HPDE6-E6E7 (cell line): ENCODE measurements at regions not wholly inside any gene's neighbourhood (a gene's known extent, or its start where the extent isn't known, plus 50 kb on each side); places are given as distances from the start of the nearest gene placed in this dataset.
A peak's percentile ranks its signal among the peaks of the same experiment; 100 is the strongest.
"Not testable (repeated sequence)": the region's sequence is repeated elsewhere in the genome, so short reads cannot be mapped to it uniquely, and the experiment has no call there.

Experiments
- DNase-seq: peaks from one replicate; pipeline ENCODE4 v3.0.0; 2011; ENCODE audit warnings: missing footprints; ENCODE audit errors: extremely low spot score

DNA sequence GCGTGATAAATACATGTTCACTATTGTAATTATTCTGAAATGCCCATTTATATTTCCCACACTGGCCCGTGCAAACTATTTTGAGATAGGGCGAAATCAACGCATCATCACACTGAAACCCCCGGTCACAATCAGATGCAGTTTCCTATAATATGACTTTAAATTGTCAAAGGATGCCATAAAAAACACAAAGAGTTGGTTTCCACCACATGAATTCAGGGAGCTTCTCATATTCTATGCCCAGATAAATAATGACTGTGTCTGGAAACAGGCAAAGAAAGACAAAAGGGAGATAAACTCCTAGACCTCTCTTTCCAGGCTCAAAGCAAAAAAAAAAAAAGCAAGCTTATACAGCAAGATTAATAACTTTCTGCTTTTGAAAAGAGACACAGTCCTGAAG lies 375.8 kb upstream of the AKR1E2 start:
- DNase-seq = no peak

DNA sequence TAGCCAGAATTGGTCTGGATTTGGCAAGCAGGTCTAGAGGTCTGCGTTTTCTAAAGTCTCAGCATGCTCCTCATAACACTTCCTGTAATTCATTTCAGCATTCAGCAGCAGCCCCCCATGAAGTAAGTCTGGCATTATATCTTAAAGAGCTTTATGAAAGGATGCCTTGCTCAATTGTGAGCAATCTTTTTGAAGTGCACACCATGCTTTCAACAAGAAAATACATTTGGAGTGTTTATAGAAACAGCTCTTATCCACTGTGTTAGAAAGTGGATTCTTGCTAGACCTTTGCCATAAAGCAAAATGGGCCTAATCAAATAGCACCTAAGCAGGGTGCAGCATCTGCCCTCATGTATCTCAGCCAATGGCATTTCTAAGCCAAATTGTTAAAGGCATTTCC lies 378.0 kb upstream of the AKR1E2 start:
- DNase-seq = no peak

DNA sequence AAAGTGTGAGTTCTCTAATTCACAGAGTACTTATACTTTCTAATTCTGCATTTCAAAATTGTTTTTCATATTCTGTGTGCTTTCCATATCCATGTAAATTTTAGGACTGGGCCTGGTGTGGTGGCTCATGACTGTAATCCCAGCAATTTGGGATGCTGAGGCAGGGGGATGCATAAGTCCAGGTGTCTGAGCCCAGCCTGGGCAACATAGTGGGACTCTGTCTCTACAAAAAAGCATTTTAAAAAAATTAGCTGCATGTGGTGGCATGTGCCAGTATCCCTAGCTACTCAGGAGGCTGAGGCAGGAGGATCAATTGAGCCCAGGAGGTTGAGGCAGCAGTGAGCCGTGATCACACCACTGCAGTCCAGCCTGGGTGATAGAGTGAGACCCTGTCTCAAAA lies 382.6 kb upstream of the AKR1E2 start:
- no peak for DNase-seq

DNA sequence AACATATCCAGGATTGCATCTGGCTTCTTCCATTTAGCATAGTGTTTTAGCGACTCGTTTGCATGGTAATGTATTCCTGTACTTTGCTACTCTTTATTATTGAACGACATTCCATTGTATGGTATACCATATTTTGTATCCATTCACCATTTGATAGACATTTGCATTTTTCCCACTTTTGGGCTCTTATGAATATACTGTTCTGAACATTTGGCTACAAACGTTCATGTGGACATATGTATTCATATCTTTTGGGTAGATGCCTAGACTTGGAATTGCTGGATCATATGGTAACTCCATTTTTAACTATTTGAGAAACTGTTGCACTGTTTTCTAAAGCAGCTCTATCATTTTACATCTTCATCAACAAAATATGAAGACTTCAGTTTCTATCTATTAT lies 383.7 kb upstream of the AKR1E2 start:
- DNase-seq = no peak

DNA sequence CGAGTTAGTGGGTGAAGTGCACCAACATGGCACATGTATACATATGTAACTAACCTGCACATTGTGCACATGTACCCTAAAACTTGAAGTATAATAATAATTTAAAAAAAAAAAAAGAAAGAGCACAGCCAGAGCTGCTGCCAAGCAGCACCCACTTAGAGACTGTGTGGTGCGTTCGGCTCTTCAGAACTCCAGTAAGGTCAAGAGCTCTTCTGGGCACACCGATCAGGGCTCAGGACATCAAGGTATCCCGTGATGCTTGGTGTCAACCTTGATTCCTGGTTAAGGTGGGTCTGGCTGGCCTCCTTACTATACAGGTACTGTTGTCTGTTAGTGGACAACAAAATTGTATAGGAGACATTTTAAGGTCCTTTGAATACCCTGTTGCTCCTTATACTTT lies 385.7 kb upstream of the AKR1E2 start:
- no peak for DNase-seq

DNA sequence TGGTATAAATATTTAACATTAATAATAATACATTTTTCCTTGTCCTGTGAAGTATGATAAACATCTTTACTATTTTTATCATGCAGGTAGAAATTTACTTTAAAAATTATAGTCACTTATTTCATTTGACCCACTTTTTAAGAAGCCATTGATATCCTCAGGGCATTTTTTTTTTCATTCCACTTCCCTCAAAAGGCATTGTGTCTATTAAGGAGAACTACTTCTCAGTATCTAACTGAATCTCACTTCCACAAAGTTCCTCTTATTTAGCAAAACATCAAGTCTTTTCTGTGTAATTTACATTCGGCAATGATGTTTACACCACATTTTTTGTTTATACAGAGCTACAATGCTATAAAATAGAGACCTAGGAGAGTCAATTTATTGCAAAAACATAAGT lies 388.2 kb upstream of the AKR1E2 start:
- no peak for DNase-seq

DNA sequence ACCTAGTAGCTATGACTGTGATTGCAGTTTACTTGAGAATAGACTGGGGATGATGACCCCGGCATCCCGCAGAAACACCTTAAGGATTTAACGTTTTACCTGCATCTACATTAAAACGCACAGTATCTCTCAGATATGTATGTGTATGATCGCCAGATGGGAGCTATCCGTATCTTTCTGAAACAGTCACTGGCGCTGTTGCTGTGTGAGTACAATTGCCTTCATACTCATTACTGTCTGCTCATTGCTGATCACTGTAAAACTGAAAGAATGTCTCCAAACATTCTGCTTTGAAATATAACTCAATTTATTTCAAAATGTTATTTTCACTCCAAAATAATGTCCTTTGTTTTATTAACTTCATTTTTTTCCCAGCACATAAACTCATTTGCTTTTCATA lies 388.9 kb upstream of the AKR1E2 start:
- no peak for DNase-seq

DNA sequence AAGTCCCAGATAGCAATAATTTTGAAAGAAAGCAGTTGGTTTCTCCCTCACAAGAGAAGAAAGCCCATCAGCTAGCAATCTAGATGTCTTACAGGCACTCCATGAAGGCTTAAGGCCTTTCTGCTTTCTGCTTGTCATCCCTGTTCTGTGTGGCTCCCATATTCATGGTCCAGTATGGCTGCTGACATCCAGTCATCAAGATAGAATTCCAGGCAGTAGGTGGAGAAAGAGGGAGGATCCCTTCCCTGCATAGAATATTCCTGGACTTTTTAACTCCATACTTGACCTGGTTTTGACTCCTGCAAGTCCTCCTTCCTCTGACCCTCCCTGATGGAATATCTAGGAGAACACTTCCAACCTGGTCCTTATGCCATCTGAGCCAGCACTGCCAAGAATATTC lies 389.9 kb upstream of the AKR1E2 start:
- DNase-seq = no peak

DNA sequence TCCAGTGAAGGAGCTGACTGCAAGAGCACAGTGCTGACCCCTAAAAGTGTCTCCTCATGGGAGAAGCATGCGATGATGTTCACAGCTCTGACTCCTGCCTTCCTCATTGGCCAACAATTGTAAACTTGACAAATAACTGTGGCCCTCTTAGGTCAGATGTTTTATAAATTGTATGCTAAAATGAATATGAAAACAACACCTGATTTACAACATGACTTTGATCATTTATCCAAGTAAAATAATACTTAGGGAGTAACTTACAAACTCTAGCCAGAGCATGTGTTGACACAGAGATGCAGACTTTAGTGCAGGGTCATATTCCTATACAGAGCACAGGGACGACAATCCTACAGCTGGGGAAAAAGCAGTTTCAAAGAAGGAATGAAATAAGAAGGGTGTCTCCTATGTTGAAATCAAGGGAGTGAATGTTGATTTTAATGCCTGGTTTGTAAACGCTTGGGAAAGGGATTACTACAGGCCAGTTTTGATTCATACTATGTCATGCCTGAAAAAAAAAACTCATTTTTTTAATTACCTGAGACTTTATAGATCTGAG lies 391.4 kb upstream of the AKR1E2 start:
- no peak for DNase-seq

DNA sequence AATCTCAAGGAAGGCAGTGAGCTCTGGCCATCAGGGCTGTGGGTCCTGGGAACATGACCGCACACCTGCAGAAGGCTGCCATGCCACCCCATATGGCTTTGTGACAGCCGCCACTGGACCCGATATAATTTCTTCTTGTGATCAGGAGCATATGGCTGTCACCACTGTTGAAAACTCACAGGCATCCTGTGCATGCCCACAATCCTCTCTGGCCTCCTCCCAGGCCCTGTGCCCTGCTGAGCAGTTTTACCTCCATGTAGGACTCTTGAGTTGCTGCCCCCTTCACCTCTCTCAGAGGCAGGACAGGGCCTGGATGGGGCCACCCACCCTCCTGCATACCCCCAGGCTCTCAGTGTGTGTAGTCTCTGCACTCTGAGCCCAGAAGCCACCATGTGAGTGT lies 391.9 kb upstream of the AKR1E2 start:
- DNase-seq = no peak

DNA sequence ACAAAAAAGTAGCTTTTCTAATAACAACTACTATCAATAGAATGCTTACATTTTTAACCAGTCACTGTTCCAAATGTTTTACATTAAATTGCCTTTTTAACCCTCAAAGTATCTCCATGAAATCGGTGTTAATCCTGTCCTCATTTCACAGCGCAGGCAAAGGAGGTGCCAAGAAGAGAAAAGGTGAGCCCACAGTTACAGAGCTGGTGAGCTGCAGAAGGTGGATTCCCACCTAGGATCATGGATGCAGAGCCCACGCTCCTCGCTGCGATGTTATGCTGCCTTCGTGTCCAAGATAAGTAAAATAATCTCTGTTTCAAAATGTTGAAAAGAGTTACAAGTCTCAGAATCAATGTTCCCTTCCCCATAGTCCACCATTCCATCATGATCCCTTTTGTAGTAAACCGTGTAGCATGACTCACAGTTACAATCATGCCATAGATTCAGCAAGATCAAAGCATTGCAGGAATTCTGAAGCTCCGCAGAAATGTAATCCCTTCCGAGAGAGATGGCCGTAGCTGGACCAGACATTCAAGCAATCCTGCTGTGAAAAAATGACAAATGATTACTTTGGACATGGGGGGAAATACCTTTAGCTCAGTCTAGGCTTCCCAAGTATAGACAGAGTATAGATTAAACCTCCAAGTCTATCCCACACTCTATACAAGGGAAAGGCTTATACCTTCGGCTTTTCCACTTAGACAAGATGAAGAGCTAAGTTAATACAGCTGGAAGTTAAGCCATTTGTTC lies 394.7 kb upstream of the AKR1E2 start:
- DNase-seq = no peak

DNA sequence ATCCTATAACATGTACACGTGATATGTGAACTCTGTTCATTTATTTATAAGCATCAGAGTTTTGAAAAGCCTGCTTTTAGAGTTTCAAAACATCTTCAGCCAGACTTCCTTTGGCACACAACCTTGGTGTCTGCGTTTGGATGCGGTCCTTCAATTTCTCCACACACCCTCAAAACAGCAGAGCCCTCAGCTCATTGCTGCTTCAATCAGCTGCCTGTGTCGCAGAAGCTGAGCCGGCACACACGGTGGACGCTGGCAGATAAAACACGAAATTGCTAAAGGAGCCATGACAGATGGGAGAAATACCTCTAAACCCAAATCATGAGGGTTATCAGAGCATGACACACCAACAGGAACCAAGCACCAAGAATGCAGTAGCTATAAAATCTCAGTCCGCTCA lies 396.4 kb upstream of the AKR1E2 start:
- no peak for DNase-seq

DNA sequence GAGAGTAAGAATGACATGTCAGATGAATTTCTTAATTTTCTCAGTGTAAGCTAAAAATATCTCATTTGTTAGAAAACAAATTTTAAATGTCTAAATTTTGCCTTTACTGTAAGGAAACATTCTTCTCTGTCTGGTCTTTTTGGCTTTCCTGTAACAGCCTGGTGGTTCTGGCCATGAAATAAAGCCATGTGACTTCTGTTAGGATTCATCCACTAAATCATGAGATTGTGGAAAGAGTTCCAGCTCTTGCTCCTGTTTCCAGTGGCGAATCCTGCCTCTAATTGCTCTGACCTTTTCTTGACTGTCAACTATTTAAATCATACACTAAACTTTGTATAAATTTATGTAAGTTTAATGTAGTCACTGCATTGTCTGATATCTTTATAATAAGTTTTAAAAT lies 398.5 kb upstream of the AKR1E2 start:
- no peak for DNase-seq

DNA sequence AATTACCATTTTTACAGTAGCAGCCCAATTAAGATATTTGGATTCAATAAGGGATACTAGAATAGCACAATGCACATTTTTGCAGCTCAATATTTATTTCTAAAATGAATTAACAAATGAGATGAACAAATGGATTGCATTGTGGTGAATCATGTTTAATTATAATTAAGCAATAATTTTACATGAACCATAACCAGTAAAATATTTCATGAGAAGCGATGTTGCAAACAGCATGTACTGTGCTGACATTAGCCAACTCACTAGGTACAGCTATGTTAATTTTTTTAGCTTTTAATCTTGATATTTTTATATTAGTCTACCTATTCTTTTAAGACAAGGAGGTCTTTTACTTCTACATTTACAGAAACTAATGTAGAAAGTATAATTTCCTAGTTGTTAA lies 399.1 kb upstream of the AKR1E2 start:
- no peak for DNase-seq

DNA sequence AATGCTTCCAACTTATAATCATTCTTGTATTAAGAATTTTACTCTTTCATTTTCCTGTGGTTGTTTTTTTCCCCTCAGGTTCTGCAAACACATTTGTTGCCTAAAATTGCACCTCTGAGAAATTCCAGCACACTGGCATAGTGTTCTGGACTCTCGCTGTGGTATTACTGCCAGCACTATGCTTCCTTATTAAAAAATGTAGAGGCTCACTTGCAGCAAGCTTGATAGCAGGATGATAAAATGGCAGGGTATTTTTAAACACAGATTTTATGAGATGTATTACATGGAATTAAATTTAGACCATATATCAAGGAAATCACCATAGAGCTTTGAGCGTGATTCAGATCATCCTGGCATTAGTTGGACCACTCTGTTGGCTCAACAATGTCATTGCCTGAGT lies 416.7 kb upstream of the AKR1E2 start:
- DNase-seq = no peak

DNA sequence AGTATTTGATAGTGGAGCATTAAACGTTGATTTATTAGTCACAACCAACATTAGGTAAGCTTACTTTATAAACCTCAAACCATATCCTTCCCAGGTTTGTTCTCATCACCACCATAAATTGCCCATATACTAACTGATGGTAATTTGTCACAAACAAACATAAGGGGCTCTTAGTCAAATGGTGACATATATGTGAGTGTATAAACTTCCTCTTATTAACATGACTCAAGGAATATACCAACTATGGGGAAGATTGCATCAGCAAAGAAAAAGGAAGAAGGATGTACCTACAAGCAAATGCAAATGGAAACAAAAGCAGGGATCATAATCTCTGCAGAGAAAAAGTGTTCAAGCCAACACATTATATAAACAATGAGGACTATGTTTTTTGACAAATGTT lies 418.2 kb upstream of the AKR1E2 start:
- DNase-seq = peak; percentile 1

DNA sequence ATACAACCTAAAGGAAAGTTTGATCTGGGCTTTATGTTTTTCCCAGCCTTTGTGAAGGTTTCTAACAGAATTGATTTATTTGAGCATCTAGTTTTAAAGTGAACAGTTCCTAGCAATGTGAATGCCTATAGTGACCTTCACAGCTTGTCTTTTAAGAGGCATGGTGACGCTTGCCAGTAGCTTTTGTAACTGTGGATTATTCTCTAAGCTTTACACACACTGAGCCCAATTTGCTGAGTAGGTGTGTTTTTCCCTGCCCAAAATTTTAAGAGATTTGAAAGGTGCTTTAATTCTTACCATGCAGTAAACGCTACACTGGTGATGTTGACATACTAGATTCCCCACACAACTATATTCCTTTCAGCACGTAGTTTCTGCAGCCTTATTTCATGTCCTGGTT lies 420.2 kb upstream of the AKR1E2 start:
- no peak for DNase-seq

DNA sequence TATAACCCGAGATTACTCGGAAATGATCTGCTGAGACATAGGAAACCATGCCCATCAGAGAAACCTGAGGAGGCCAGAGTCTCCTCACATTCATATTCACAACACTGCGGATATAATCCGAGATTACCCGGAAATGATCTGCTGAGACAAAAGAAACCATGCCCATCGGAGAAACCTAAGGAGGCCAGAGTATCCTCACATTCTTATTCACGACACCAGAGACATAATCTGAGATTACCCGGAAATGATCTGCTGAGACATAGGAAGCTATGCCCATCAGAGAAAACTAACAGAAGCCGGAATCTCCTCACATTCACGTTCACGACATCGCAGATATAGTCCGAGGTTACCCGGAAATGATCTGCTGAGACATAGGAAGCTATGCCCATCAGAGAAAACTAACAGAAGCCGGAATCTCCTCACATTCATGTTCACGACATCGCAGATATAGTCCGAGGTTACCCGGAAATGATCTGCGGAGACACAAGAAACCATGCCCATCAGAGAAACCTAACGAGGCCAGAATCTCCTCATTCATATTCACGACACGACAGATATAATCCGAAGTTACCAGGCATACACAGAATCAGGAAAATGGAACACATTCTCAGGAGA lies 422.3 kb upstream of the AKR1E2 start:
- no peak for DNase-seq

DNA sequence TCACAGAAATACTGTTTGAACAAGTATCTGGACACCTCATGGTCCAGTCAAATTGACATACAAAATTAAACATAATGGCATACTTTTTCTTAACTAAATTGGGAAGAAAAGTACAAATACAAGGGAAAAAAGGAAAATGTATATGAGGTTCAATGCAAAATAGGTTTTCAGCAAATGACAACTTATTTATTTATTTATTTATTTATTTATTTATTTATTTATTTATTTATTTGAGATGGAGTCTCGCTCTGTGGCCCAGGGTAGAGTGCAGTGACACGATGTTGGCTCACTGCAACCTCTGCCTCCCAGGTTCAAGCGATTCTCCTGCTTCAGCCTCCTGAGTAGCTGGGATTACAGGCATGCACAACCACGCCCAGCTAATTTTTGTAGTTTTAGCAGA lies 424.9 kb upstream of the AKR1E2 start:
- not testable (repeated sequence) for DNase-seq

DNA sequence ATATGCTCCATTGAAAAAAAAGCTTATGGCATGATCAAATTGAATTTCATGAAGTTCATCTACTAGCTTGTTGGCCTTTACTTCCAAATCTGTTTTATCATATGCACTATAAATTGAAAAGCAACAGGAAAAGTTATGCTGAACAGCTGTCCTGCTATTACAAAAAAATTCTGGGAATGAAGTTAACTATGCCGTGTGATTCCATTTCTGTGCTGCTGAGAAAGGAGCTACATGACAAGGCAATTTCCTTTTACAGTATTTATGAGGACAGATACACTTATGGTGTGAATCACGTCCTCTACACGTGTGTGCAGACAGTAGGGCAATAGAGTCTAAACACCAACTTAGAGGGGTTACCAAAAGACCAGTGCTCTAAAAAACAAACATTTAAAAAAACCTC lies 426.5 kb upstream of the AKR1E2 start:
- no peak for DNase-seq

DNA sequence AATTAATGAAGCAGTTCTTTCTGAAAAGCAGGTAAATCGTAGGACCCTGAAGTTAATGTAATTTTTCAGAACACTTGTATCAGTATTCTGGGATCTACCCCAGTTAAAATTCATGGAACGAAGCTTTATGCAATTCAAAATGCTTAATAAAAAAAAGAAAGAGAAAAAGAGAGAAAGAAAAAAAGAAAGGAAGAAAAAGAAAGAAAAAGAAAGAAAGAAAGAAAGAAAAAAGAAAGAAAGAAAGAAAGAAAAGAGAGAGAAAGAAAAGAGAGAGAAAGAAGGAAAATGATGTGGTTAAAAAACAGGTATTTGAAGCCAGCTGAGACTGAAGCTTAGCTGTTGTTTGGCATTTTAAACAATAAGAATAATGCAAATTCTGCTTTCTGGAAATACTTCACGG lies 427.4 kb upstream of the AKR1E2 start:
- no peak for DNase-seq

DNA sequence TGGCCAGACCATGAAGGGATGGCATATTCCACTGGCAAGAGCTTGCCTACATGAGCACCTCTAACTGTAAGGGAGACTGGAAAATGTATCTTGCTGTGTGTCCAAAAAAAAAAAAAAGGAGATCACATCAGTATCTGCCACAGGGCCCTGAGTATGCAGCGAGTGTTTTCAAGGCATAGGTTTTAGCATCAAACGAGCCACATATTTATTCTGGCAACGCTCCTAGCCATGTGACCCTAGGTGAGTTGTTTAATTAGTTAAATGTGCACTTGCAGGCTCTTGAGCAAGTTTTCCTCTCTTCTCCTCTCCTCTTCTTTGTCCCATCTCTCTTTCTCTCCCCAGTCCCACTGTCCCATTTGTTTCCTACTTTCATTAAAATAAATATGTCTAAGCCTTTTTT lies 428.7 kb upstream of the AKR1E2 start:
- no peak for DNase-seq

DNA sequence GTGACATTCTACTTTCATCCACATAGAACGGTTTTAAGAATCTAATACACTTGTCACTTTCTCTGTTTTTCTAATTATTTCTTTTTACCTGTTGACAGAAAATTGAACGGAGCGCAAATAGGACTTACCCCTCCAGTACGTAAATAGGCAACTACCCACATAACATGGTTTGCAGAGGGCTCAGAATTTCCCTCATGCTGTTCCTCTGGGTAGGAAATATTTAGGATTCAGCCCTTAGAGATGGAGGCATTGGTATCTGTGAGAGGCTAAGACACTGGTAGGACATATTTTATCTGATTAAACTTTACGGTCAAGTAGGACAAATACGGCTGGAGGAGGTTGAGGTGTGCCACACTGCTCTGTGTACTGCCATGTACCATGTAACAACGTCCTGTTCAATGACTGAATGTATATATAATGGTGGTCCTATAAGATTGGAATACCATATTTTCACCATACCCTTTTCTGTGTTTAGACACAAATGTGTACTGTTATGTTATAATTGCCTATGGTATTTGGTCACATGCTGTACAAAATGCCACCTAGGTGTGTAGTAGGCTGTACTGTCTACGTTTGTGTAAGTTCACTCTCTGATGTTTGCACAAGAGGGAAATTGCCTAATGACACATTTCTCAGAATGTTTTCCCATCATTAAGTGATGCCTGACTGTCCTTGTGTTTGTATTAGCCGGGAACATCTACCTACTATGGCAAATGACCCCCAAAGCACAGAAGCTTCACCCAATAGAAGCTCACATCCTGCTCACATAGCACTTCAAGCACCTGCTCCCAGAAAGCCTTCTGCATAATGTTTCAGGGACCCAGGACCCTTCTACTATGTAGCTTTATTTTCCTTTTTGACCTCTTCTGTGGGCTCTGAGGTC lies 429.4 kb upstream of the AKR1E2 start:
- no peak for DNase-seq
